ENCODE measurements at regions not wholly inside any gene's neighbourhood (a gene's known extent, or its start where the extent isn't known, plus 50 kb on each side); places are given as distances from the start of the nearest gene placed in this dataset.

GRCh38 chr9:109604131-109604530 lies 106.0 kb upstream of the PTPN3 start:
- no peak overlapping the region for H3K4me3 Mint-ChIP-seq
- H3K27ac Mint-ChIP-seq: peak overlapping the region in 2 of 3 experiments; percentile 47 to 60
- no peaks in the 10 kb centered on the region for H3K36me3 Mint-ChIP-seq (ENCODE audit: low read depth)
- H3K4me1 Mint-ChIP-seq: peaks cover 37% of the 10 kb centered on the region
- TF ChIP-seq CTCF (IDR thresholded peaks at IDR 0.05; ENCODE audit: unreplicated experiment in 3 of 3): no peak
- no peaks in the 10 kb centered on the region for H3K27me3 Mint-ChIP-seq (ENCODE audit: low read depth)
- peaks cover 2% of the 10 kb centered on the region for H3K9me3 Mint-ChIP-seq

GRCh38 chr9:109604781-109605180 lies 106.7 kb upstream of the PTPN3 start:
- Mint-ChIP-seq H3K27ac (peak overlapping the region in 2 of 3 experiments; percentile 45 to 47), H3K36me3 (ENCODE audit: low read depth) (no peaks in the 10 kb centered on the region)
- no peak for TF ChIP-seq CTCF (IDR thresholded peaks at IDR 0.05; ENCODE audit: unreplicated experiment in 3 of 3)

GRCh38 chr9:109609060-109609459 lies 111.0 kb upstream of the PTPN3 start:
- Mint-ChIP-seq H3K36me3 (ENCODE audit: low read depth) (no peaks in the 10 kb centered on the region), H3K9me3 (peaks cover 2% of the 10 kb centered on the region), H3K27ac (no peak overlapping the region), H3K27me3 (ENCODE audit: low read depth) (no peaks in the 10 kb centered on the region), H3K4me3 (no peak overlapping the region), H3K4me1 (peaks cover 15% of the 10 kb centered on the region)
- no peak for TF ChIP-seq CTCF (IDR thresholded peaks at IDR 0.05; ENCODE audit: unreplicated experiment in 3 of 3)

More at GRCh38 chr9:109604781-109605180, 106.7 kb upstream of the PTPN3 start:
- Mint-ChIP-seq H3K4me1 (peaks cover 34% of the 10 kb centered on the region), H3K27me3 (ENCODE audit: low read depth) (no peaks in the 10 kb centered on the region), H3K9me3 (peaks cover 2% of the 10 kb centered on the region), H3K4me3 (no peak overlapping the region)

GRCh38 chr9:109616571-109617120 lies 118.5 kb upstream of the PTPN3 start:
- Mint-ChIP-seq H3K9me3 (peaks cover 10% of the 10 kb centered on the region), H3K4me1 (no peaks in the 10 kb centered on the region), H3K27ac (no peak overlapping the region), H3K36me3 (ENCODE audit: low read depth) (no peaks in the 10 kb centered on the region), H3K27me3 (ENCODE audit: low read depth) (no peaks in the 10 kb centered on the region), H3K4me3 (no peak overlapping the region)
- TF ChIP-seq CTCF (IDR thresholded peaks at IDR 0.05; ENCODE audit: unreplicated experiment in 3 of 3): no peak

GRCh38 chr9:109619310-109619709 lies 121.2 kb upstream of the PTPN3 start:
- peaks cover 10% of the 10 kb centered on the region for H3K9me3 Mint-ChIP-seq
- no peaks in the 10 kb centered on the region for H3K4me1 Mint-ChIP-seq
- H3K27me3 Mint-ChIP-seq (ENCODE audit: low read depth): no peaks in the 10 kb centered on the region
- no peak overlapping the region for H3K4me3 Mint-ChIP-seq
- no peak overlapping the region for H3K27ac Mint-ChIP-seq
- H3K36me3 Mint-ChIP-seq (ENCODE audit: low read depth): no peaks in the 10 kb centered on the region
- TF ChIP-seq CTCF (IDR thresholded peaks at IDR 0.05; ENCODE audit: unreplicated experiment in 3 of 3): no peak

GRCh38 chr9:109624143-109624542 lies 126.0 kb upstream of the PTPN3 start:
- no peak for TF ChIP-seq CTCF (IDR thresholded peaks at IDR 0.05; ENCODE audit: unreplicated experiment in 3 of 3)
- Mint-ChIP-seq H3K9me3 (peaks cover 2% of the 10 kb centered on the region), H3K4me1 (peaks cover 8% of the 10 kb centered on the region), H3K4me3 (no peak overlapping the region), H3K27ac (no peak overlapping the region), H3K36me3 (ENCODE audit: low read depth) (no peaks in the 10 kb centered on the region), H3K27me3 (ENCODE audit: low read depth) (no peaks in the 10 kb centered on the region)

Data from nephron (organoid).